Suprapubic skin (tissue), 4 donors: ENCODE measurements at regions not wholly inside any gene's neighbourhood (a gene's known extent, or its start where the extent isn't known, plus 50 kb on each side); places are given as distances from the start of the nearest gene placed in this dataset.

Experiments
- CTCF ChIP-seq, 2 donors: fragments of 200-600 bp in 1 of 2; fragments of 450-650 bp in 1 of 2; sonication (generic) in 1 of 2; IDR thresholded peaks; one replicate each; pipeline ENCODE4 v1.5.1; 2016 to 2019; ENCODE audit warnings: antibody characterized with exemption in 2 of 2, mild to moderate bottlenecking in 1 of 2, moderate library complexity in 1 of 2
- POLR2A ChIP-seq, 2 donors: fragments of 450-650 bp; IDR thresholded peaks; one replicate each; pipeline ENCODE4 v1.6.1; 2017; ENCODE audit warnings: antibody characterized with exemption in 2 of 2, mild to moderate bottlenecking in 2 of 2, moderate library complexity in 2 of 2
- POLR2AphosphoS5 ChIP-seq, 3 donors: sonication (generic); formaldehyde crosslinking; IDR thresholded peaks; one replicate each; pipeline ENCODE4 v1.6.1; 2017; ENCODE audit warnings: antibody characterized with exemption in 3 of 3

- TF ChIP-seq POLR2A (IDR thresholded peaks at IDR 0.05) (no peak), POLR2AphosphoS5 (IDR thresholded peaks at IDR 0.05) (no peak), CTCF (IDR thresholded peaks at IDR 0.05) (no peak)
Measured at GRCh38 chr20:22672191-22672590, 87.8 kb upstream of the FOXA2 start.
